GM23338 (cell line): ENCODE measurements at regions not wholly inside any gene's neighbourhood (a gene's known extent, or its start where the extent isn't known, plus 50 kb on each side); places are given as distances from the start of the nearest gene placed in this dataset.

Source experiments
- CREB1 ChIP-seq: fragments of 250-450 bp; sonication (Bioruptor Pico); IDR thresholded peaks from 2 replicates; pipeline ENCODE4 v1.5.0; 2020; ENCODE audit warnings: low read depth, mild to moderate bottlenecking, moderate library complexity
- CTCF ChIP-seq, 2 experiments: fragments of 200-600 bp in 1 of 2; sonication (generic) in 1 of 2; conservative IDR thresholded peaks; 2 replicates each; pipeline versions ENCODE4 v1.5.1 to v1.6.1; 2016 to 2017; ENCODE audit warnings: antibody characterized with exemption in 2 of 2, low read depth in 2 of 2, mild to moderate bottlenecking in 2 of 2, moderate library complexity in 1 of 2
- ETS1 ChIP-seq: IDR thresholded peaks from 2 replicates; pipeline ENCODE4 v1.6.1; 2016; ENCODE audit warnings: antibody characterized with exemption
- EZH2 ChIP-seq: fragments of 200-600 bp; sonication (generic); IDR thresholded peaks from one replicate; pipeline ENCODE4 v1.8.0; 2017; ENCODE audit warnings: antibody characterized with exemption, mild to moderate bottlenecking, low read depth; ENCODE audit not compliant: unreplicated experiment
- EZH2phosphoT487 ChIP-seq: fragments of 200-600 bp; sonication (generic); IDR thresholded peaks from one replicate; pipeline ENCODE4 v1.8.1; 2018; ENCODE audit warnings: antibody characterized with exemption; ENCODE audit not compliant: unreplicated experiment
- JUNB ChIP-seq: IDR thresholded peaks from one replicate; pipeline ENCODE4 v1.6.1; 2016; ENCODE audit warnings: antibody characterized with exemption; ENCODE audit not compliant: unreplicated experiment
- NANOG ChIP-seq: IDR thresholded peaks from 2 replicates; pipeline ENCODE4 v1.6.1; 2016; ENCODE audit warnings: antibody characterized with exemption, borderline replicate concordance
- POLR2AphosphoS5 ChIP-seq: IDR thresholded peaks from 2 replicates; pipeline ENCODE4 v1.6.1; 2016; ENCODE audit warnings: antibody characterized with exemption, low read depth
- REST ChIP-seq: IDR thresholded peaks from one replicate; pipeline ENCODE4 v1.6.1; 2018; ENCODE audit warnings: antibody characterized with exemption; ENCODE audit not compliant: unreplicated experiment
- ZNF114 ChIP-seq: fragments of 250-450 bp; sonication (Bioruptor Pico); IDR thresholded peaks from 2 replicates; pipeline ENCODE4 v1.5.0; 2020; ENCODE audit warnings: mild to moderate bottlenecking, moderate library complexity
- ZNF331 ChIP-seq: fragments of 250-450 bp; sonication (Bioruptor Pico); IDR thresholded peaks from 2 replicates; pipeline ENCODE4 v1.5.0; 2020; ENCODE audit warnings: low read depth, mild to moderate bottlenecking, moderate library complexity
- ZNF462 ChIP-seq: fragments of 250-450 bp; sonication (Bioruptor Pico); IDR thresholded peaks from 2 replicates; pipeline ENCODE4 v1.5.0; 2020; ENCODE audit warnings: mild to moderate bottlenecking, moderate library complexity

- TF ChIP-seq POLR2AphosphoS5 (no peak), CTCF (conservative IDR thresholded peaks at IDR 0.05; ENCODE audit: low read depth in 2 of 2) (no peak), EZH2 (no peak), ZNF462 (CRISPR knock-in tag) (no peak), JUNB (no peak), REST (no peak), CREB1 (no peak), NANOG (no peak), ZNF114 (no peak), ZNF331 (CRISPR knock-in tag) (no peak), ETS1 (no peak), EZH2phosphoT487 (no peak)
Measured at GRCh38 chr10:3856593-3856992, 71.6 kb upstream of the KLF6 start.
